Anterior cingulate cortex (tissue), 58 donors: ENCODE measurements at regions not wholly inside any gene's neighbourhood (a gene's known extent, or its start where the extent isn't known, plus 50 kb on each side); places are given as distances from the start of the nearest gene placed in this dataset.

Experiments used
- DNase-seq, 58 donors: peaks; one replicate each; lab custom pipeline; 2025; lab: John Stamatoyannopoulos, UW

DNA sequence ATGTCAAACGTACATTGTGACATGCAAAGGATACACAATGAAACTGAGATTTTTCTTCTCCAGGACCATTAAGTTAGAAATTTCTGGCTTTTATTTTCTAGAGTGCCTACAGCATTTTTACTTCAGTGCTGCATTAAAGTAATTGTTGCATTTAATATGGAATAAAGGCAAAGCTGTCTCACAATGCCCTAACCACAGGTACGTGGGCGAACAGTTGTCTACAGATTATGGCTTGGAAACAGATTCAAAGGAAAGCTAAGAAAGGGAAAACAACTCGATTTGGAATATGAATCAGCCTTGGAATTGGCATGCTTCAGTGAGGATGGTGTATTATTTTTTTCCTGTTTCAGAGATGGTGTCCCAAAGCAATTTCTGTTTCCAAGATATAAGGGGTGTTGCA lies 79.1 kb upstream of the TUSC7 start:
- DNase-seq = peak in 1 of 58 donors; percentile 3

DNA sequence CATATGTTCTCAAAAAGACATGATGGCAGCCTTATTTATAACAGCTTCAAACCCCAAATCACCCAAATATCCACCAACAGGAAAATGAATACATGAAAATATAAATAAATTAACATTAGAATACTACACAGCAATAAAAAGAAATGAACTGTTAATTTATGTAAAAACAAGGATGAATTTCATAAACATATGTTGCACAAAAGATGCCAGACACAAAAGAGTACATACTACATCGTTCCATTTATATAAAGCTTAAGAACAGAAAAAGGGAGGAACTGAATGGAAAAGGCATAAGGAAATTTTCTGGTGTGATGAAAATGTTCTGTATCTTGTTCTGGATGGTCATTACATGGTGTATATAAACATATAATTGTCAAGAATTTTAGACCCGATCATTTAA lies 69.9 kb upstream of the TUSC7 start:
- no peak for DNase-seq

DNA sequence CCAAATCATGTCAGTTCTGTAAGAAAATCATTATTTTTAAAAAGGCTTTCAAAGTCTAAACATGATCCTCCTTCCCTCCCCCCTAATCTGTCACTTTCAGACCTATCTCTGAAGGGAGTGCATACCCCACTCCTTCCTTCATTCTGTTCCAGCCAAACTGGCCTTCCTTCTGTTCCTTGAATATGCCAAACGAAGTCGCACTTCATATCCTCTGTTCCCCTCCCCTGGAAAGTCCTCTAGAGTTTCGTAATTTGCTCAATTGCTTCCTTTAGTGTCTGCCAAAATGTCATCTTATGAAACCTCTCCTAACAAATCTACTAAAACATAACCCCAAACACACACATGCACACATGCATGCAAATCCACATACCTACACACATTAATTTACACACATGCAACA lies 69.5 kb upstream of the TUSC7 start:
- no peak for DNase-seq

DNA sequence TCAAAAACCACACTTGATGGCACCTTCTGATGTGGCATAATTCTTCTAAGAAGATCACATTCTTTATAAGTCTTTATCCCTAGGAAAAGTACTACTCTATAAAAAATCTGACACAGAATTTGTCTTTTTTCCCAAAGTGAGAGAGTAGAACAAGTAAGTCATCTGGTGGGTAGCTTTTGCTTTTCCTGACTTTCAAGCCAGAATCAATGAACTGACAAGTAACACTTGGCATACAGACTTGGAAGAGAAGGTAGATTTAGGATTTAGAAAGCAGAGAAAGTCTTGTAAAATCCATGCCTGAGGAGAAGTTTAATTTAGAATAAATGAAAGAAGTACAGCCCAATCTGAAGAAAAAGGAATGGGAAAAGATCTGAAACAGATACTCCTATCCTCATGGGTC lies 66.6 kb upstream of the TUSC7 start:
- DNase-seq = no peak

DNA sequence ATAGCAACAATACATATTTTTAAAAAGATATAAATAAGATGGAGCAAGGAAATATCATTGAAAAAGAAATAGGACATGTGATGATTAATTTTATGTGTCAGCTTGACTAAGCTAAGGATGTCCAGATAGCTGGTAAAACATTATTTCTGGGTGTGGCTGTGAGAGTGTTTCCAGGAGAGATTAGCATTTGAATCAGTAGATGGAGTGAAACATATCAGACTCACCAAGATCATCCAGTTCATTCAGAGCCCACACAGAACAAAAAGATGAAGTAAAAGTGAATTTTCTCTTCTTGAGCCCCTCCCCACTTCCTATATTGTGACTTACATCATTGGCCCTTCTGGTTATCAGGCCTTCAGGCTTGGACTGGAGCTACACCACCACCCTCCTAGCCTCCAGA lies 61.6 kb upstream of the TUSC7 start:
- DNase-seq = no peak
